NCI-H2227 (cell line): ENCODE measurements at regions not wholly inside any gene's neighbourhood (a gene's known extent, or its start where the extent isn't known, plus 50 kb on each side); places are given as distances from the start of the nearest gene placed in this dataset.
A peak's percentile ranks its signal among the peaks of the same experiment; 100 is the strongest.

Experiments
- DNase-seq: peaks from one replicate; lab custom pipeline; 2025; ENCODE audit not compliant: unreplicated experiment; lab: John Stamatoyannopoulos, UW

GRCh38 chrX:40197071-40197470 lies 99.3 kb upstream of the BCOR start:
- DNase-seq, result no peak

GRCh38 chrX:40195368-40195767 lies 97.6 kb upstream of the BCOR start:
- no peak for DNase-seq

- DNase-seq, result no peak
Observed at GRCh38 chrX:40192196-40192595, 94.4 kb upstream of the BCOR start.

GRCh38 chrX:40189637-40190036 lies 91.9 kb upstream of the BCOR start:
- DNase-seq, result no peak

- peak; percentile 11 for DNase-seq
Observed at GRCh38 chrX:40188573-40189417, 91.0 kb upstream of the BCOR start.

GRCh38 chrX:40184968-40185367 lies 87.2 kb upstream of the BCOR start:
- no peak for DNase-seq

GRCh38 chrX:40182615-40183014 lies 84.9 kb upstream of the BCOR start:
- no peak for DNase-seq

GRCh38 chrX:40182095-40182494 lies 84.3 kb upstream of the BCOR start:
- DNase-seq, result no peak

GRCh38 chrX:40179283-40179682 lies 81.5 kb upstream of the BCOR start:
- DNase-seq, result no peak

GRCh38 chrX:40177942-40178715 lies 80.4 kb upstream of the BCOR start:
- DNase-seq, result no peak

GRCh38 chrX:40177489-40177888 lies 79.7 kb upstream of the BCOR start:
- DNase-seq, result no peak

- no peak for DNase-seq
Observed at GRCh38 chrX:40177117-40177430, 79.3 kb upstream of the BCOR start.

- peak; percentile 81 for DNase-seq
Observed at GRCh38 chrX:40176351-40177116, 78.8 kb upstream of the BCOR start.

GRCh38 chrX:40175511-40176350 lies 78.0 kb upstream of the BCOR start:
- DNase-seq, result peak; percentile 92

GRCh38 chrX:40174854-40175510 lies 77.2 kb upstream of the BCOR start:
- peak; percentile 91 for DNase-seq

GRCh38 chrX:40174001-40174853 lies 76.5 kb upstream of the BCOR start:
- DNase-seq, result peak; percentile 72

- DNase-seq, result no peak
Observed at GRCh38 chrX:40173143-40174000, 75.6 kb upstream of the BCOR start.

GRCh38 chrX:40172401-40173142 lies 74.8 kb upstream of the BCOR start:
- DNase-seq, result no peak
